H9 (cell line): ENCODE measurements at regions not wholly inside any gene's neighbourhood (a gene's known extent, or its start where the extent isn't known, plus 50 kb on each side); places are given as distances from the start of the nearest gene placed in this dataset.

Source experiments
- DNase-seq: peaks from one replicate; pipeline ENCODE4 v3.0.0-alpha.2; 2017
- H2AFZ ChIP-seq: one replicate; pipeline ENCODE4 v1.6.1; 2013; ENCODE audit warnings: mild to moderate bottlenecking, low read length, control low read depth, moderate library complexity
- H2AK5ac ChIP-seq: 2 replicates; pipeline ENCODE4 v1.6.1; 2013; ENCODE audit warnings: low read length, control low read depth, mixed read lengths; ENCODE audit not compliant: insufficient read length
- H2BK120ac ChIP-seq: one replicate; pipeline ENCODE4 v1.6.1; 2013; ENCODE audit warnings: low read depth, mild to moderate bottlenecking, low read length, control low read depth, inconsistent platforms; ENCODE audit not compliant: poor library complexity, severe bottlenecking
- H2BK12ac ChIP-seq: 2 replicates; pipeline ENCODE4 v1.6.1; 2013; ENCODE audit warnings: low read length, control low read depth, mixed read lengths, low read depth; ENCODE audit not compliant: insufficient read length
- H2BK15ac ChIP-seq: 2 replicates; pipeline ENCODE4 v1.6.1; 2013; ENCODE audit warnings: low read depth, low read length, control low read depth
- H2BK20ac ChIP-seq: one replicate; pipeline ENCODE4 v1.6.1; 2013; ENCODE audit warnings: low read depth, mild to moderate bottlenecking, low read length, control low read depth, inconsistent platforms; ENCODE audit not compliant: poor library complexity, severe bottlenecking
- H2BK5ac ChIP-seq: 2 replicates; pipeline ENCODE4 v1.6.1; 2013; ENCODE audit warnings: low read length, control low read depth, mixed read lengths; ENCODE audit not compliant: insufficient read length
- H3K14ac ChIP-seq: 2 replicates; pipeline ENCODE4 v1.6.1; 2013; ENCODE audit warnings: low read length, control low read depth; ENCODE audit not compliant: insufficient read depth
- H3K18ac ChIP-seq: 2 replicates; pipeline ENCODE4 v1.6.1; 2013; ENCODE audit warnings: low read depth, mild to moderate bottlenecking, mixed read lengths, low read length, control low read depth; ENCODE audit not compliant: insufficient read length
- H3K23ac ChIP-seq: 2 replicates; pipeline ENCODE4 v1.6.1; 2013; ENCODE audit warnings: low read length, control low read depth, mixed read lengths, low read depth; ENCODE audit not compliant: insufficient read length
- H3K23me2 ChIP-seq: 2 replicates; pipeline ENCODE4 v1.6.1; 2013; ENCODE audit warnings: low read depth, mild to moderate bottlenecking, mixed read lengths, low read length, control low read depth; ENCODE audit not compliant: insufficient read length, poor library complexity, severe bottlenecking
- H3K27ac ChIP-seq: 2 replicates; pipeline ENCODE4 v1.5.1; 2013; ENCODE audit warnings: low read length, control low read depth, mixed read lengths, low read depth; ENCODE audit not compliant: insufficient read length
- H3K27me3 ChIP-seq: 2 replicates; pipeline ENCODE4 v1.6.1; 2013; ENCODE audit warnings: low read length, control low read depth, inconsistent platforms; ENCODE audit not compliant: insufficient read depth
- H3K4ac ChIP-seq: 2 replicates; pipeline ENCODE4 v1.6.1; 2013; ENCODE audit warnings: low read depth, mild to moderate bottlenecking, control low read depth, inconsistent platforms, low read length, moderate library complexity
- H3K4me1 ChIP-seq: 2 replicates; pipeline ENCODE4 v1.6.1; 2013; ENCODE audit warnings: low read length, control low read depth, inconsistent platforms; ENCODE audit not compliant: insufficient read depth
- H3K4me2 ChIP-seq: 2 replicates; pipeline ENCODE4 v1.6.1; 2013; ENCODE audit warnings: low read length, control low read depth, mixed read lengths; ENCODE audit not compliant: insufficient read length, insufficient read depth
- H3K56ac ChIP-seq: 2 replicates; pipeline ENCODE4 v1.6.1; 2013; ENCODE audit warnings: low read depth, mild to moderate bottlenecking, mixed read lengths, low read length, control low read depth; ENCODE audit not compliant: insufficient read length
- H3K79me1 ChIP-seq: 2 replicates; pipeline ENCODE4 v1.6.1; 2013; ENCODE audit warnings: low read depth, mild to moderate bottlenecking, moderate library complexity, low read length, control low read depth, inconsistent platforms; ENCODE audit not compliant: insufficient read depth, poor library complexity, severe bottlenecking
- H3K79me2 ChIP-seq: 2 replicates; pipeline ENCODE4 v1.6.1; 2013; ENCODE audit warnings: low read length, control low read depth, inconsistent platforms; ENCODE audit not compliant: insufficient read depth
- H3K9ac ChIP-seq: 2 replicates; pipeline ENCODE4 v1.6.1; 2013; ENCODE audit warnings: low read length, control low read depth, mixed read lengths; ENCODE audit not compliant: insufficient read length; ENCODE audit errors: extremely low read depth
- H3K9me3 ChIP-seq: one replicate; pipeline ENCODE4 v1.6.1; 2013; ENCODE audit warnings: low read depth, low read length, inconsistent platforms; ENCODE audit not compliant: control insufficient read depth
- H3T11ph ChIP-seq: one replicate; pipeline ENCODE4 v1.6.1; 2013; ENCODE audit warnings: mild to moderate bottlenecking, low read length, control low read depth, inconsistent platforms
- H4K20me1 ChIP-seq: one replicate; pipeline ENCODE4 v1.6.1; 2013; ENCODE audit not compliant: control insufficient read depth, insufficient read length, insufficient read depth
- H4K5ac ChIP-seq: 2 replicates; pipeline ENCODE4 v1.6.1; 2013; ENCODE audit warnings: low read depth, mild to moderate bottlenecking, mixed read lengths, low read length, control low read depth; ENCODE audit not compliant: insufficient read length
- H4K8ac ChIP-seq: replicated peaks from 2 replicates; pipeline ENCODE4 v1.6.1; 2013; ENCODE audit warnings: low read length, control low read depth, mixed read lengths, low read depth; ENCODE audit not compliant: insufficient read length
- H4K91ac ChIP-seq: 2 replicates; pipeline ENCODE4 v1.6.1; 2013; ENCODE audit warnings: low read depth, mild to moderate bottlenecking, moderate library complexity, mixed read lengths, low read length, control low read depth; ENCODE audit not compliant: insufficient read length
- H3K27ac Mint-ChIP-seq, 3 experiments: 2 replicates in 2 of 3; 3 replicates in 1 of 3; pipeline ENCODE4 v1.8.0; 2020 to 2021; ENCODE audit warnings: mixed read lengths in 3 of 3, mild to moderate bottlenecking in 1 of 3, moderate library complexity in 1 of 3
- H3K27me3 Mint-ChIP-seq: 2 replicates; pipeline ENCODE4 v1.8.0; 2021; ENCODE audit warnings: low read depth, mild to moderate bottlenecking, moderate library complexity, mixed read lengths
- H3K36me3 Mint-ChIP-seq, 3 experiments: 2 replicates in 2 of 3; 3 replicates in 1 of 3; pipeline ENCODE4 v1.8.0; 2020 to 2021; ENCODE audit warnings: low read depth in 3 of 3, mixed read lengths in 3 of 3; ENCODE audit not compliant: insufficient read depth in 1 of 3
- H3K4me1 Mint-ChIP-seq, 2 experiments: 2 replicates each; pipeline ENCODE4 v1.8.0; 2020; ENCODE audit warnings: mixed read lengths in 2 of 2
- H3K4me3 Mint-ChIP-seq, 2 experiments: 2 replicates in 1 of 2; 3 replicates in 1 of 2; pipeline ENCODE4 v1.8.0; 2020 to 2021; ENCODE audit warnings: mild to moderate bottlenecking in 2 of 2, mixed read lengths in 2 of 2, moderate library complexity in 1 of 2
- H3K9me3 Mint-ChIP-seq, 2 experiments: 2 replicates in 1 of 2; 3 replicates in 1 of 2; pipeline ENCODE4 v1.8.0; 2020; ENCODE audit warnings: mild to moderate bottlenecking in 2 of 2, mixed read lengths in 2 of 2, moderate library complexity in 1 of 2
- WGBS: extraction: QIAGEN DNeasy Blood & Tissue Kit; methylation state at CpG from one replicate; pipeline ENCODE4 v1.1.7; 2013; ENCODE audit warnings: missing lambda C conversion rate, low lambda C conversion rate, mixed read lengths; ENCODE audit not compliant: insufficient read length; ENCODE audit errors: extremely low coverage; 5-methylcytosine and 5-hydroxymethylcytosine counted together
- TF ChIP-seq, protein P1 (sequence below): fragments of 200-600 bp; sonication (generic); conservative IDR thresholded peaks from 3 replicates; pipeline ENCODE4 v1.8.0; 2021; ENCODE audit warnings: antibody characterized with exemption, mild to moderate bottlenecking

- Mint-ChIP-seq H3K27ac (no peak overlapping the region), H3K4me1 (peaks cover 4 to 9% of the 10 kb centered on the region in 2 experiments), H3K4me3 (no peak overlapping the region), H3K9me3 (no peaks in the 10 kb centered on the region), H3K27me3 (no peaks in the 10 kb centered on the region; the same call in none of the 2 replicates), H3K36me3 (no peaks in the 10 kb centered on the region)
- DNase-seq, result no peak
- no peak overlapping the region for H3K4me2 ChIP-seq
- H3K9me3 ChIP-seq, result no peaks in the 10 kb centered on the region
- no peak overlapping the region for H2AFZ ChIP-seq
- H4K20me1 ChIP-seq, result no peaks in the 10 kb centered on the region
- no peak overlapping the region for H2BK12ac ChIP-seq
- H2BK5ac ChIP-seq, result no peak overlapping the region
- WGBS, result no CpG with 5 or more reads among the region's 5 CpGs
- H3K4me1 ChIP-seq, result no peaks in the 10 kb centered on the region; the same call in 1 of the 2 replicates
- H3K79me2 ChIP-seq, result no peaks in the 10 kb centered on the region
- no peak overlapping the region for H4K8ac ChIP-seq
- H3K14ac ChIP-seq, result no peak overlapping the region
- no peak overlapping the region for H3K56ac ChIP-seq
- no peak overlapping the region for H3K18ac ChIP-seq
- no peak overlapping the region for H2AK5ac ChIP-seq
- no peaks in the 10 kb centered on the region for H3K27me3 ChIP-seq
- no peaks in the 10 kb centered on the region for H3K23me2 ChIP-seq
- H3K4ac ChIP-seq, result no peak overlapping the region
- H2BK20ac ChIP-seq, result no peak overlapping the region
- H4K5ac ChIP-seq, result no peak overlapping the region
- no peak overlapping the region for H3T11ph ChIP-seq
- H3K23ac ChIP-seq, result no peak overlapping the region
- no peak overlapping the region for H3K27ac ChIP-seq
- H2BK15ac ChIP-seq, result no peak overlapping the region
- H2BK120ac ChIP-seq, result no peak overlapping the region
- H3K79me1 ChIP-seq, result no peaks in the 10 kb centered on the region
- TF ChIP-seq, protein P1, sequence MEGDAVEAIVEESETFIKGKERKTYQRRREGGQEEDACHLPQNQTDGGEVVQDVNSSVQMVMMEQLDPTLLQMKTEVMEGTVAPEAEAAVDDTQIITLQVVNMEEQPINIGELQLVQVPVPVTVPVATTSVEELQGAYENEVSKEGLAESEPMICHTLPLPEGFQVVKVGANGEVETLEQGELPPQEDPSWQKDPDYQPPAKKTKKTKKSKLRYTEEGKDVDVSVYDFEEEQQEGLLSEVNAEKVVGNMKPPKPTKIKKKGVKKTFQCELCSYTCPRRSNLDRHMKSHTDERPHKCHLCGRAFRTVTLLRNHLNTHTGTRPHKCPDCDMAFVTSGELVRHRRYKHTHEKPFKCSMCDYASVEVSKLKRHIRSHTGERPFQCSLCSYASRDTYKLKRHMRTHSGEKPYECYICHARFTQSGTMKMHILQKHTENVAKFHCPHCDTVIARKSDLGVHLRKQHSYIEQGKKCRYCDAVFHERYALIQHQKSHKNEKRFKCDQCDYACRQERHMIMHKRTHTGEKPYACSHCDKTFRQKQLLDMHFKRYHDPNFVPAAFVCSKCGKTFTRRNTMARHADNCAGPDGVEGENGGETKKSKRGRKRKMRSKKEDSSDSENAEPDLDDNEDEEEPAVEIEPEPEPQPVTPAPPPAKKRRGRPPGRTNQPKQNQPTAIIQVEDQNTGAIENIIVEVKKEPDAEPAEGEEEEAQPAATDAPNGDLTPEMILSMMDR, result no peak
- H4K91ac ChIP-seq, result no peak overlapping the region
- no peak overlapping the region for H3K9ac ChIP-seq
These were observed 105.1 kb upstream of the SLC34A2 start for GRCh38 chr4:25550376-25551030.
